NCI-H128 (cell line): ENCODE measurements at regions not wholly inside any gene's neighbourhood (a gene's known extent, or its start where the extent isn't known, plus 50 kb on each side); places are given as distances from the start of the nearest gene placed in this dataset.

Experiments used
- DNase-seq: peaks from one replicate; lab custom pipeline; 2025; ENCODE audit not compliant: unreplicated experiment; lab: John Stamatoyannopoulos, UW

DNA sequence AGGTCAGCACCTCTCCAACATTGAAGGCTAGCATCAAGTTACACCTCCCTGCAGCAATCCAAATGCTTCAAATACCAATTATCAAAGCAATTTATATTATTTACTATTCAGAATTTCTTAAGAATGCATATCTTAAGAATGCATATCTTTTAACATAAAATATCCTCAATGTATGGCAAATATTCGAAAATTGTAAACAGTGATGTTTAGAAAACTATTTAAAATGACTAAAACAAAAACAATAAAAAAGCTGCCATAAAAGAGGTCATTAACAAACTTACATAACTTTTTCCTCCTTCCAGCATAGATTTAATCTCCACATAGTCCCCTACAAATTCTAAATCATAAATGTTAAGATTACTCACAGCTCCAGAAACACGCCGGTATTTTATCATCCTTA lies 85.1 kb upstream of the SOX6 start:
- DNase-seq = no peak

DNA sequence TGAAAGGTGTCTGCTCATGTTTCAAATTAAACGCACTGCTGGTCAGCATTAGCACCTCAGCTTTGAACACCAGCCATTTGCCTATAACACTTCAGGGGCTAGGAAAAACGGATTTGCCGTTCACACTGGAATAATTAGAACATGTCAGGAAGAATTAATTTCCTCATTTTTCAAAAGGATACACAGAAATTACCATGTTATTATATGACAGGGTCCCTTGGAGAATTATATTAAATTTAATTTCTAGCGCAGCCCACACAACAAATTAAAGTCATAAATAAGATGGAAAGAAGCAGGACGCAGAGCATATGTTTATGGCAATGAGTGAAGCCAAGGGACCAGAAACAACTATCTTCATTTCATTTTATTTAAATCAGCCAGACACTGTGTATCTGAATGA lies 83.8 kb upstream of the SOX6 start:
- DNase-seq = no peak

DNA sequence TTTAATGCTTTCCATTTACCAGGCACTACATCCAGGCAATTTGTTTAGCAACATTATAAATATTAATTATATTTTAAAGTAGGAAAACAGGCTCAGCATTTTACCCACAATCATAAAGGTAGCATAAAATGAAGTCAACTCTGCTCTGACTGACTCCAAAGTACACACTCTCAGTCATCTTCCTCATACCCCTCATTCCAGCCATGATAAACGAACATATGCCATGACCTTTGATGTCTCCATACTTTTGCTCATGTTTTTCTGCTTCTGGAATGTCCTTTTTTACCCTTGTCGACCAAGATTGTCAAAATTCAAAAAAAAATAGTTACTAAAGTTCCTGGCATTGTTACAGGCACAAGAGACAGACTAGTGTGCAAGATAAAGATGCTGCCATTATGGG lies 77.7 kb upstream of the SOX6 start:
- no peak for DNase-seq

DNA sequence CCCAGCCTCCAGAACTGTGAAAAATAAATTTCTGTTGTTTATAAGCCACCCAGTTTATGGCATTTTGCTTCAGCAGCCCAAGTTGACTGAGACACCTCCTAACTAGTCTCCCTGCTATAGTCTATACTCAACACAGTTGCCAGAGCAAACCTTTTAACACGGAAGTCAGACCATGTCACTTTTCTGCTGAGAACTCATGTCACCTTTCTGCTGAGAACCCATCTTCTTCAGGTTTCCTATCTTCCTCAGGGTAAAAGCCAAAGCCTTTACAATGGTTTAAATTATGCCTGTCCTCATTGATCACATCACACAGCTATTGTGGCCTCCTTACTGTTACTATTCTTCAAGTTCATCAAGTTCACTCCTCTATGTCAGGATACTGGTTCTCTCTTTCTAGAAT lies 74.3 kb upstream of the SOX6 start:
- DNase-seq = no peak

DNA sequence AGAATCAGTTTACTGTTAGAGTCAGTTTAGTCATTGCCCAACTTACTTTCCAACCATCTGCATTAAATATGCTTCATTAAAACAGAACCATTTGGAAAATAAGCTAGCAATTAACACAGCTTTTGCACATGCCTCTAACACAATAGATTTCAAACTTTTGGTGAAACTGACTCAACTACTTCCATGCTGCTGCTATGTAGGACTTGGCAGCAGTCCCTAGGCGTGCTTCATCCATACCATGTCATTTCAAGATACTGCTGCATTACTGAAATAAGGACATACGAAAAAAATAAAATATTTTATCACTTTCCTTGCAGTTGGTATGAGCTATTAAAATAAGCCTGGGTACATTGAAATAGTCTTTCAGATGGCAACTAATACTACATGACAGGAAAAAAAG lies 65.5 kb upstream of the SOX6 start:
- DNase-seq = no peak

DNA sequence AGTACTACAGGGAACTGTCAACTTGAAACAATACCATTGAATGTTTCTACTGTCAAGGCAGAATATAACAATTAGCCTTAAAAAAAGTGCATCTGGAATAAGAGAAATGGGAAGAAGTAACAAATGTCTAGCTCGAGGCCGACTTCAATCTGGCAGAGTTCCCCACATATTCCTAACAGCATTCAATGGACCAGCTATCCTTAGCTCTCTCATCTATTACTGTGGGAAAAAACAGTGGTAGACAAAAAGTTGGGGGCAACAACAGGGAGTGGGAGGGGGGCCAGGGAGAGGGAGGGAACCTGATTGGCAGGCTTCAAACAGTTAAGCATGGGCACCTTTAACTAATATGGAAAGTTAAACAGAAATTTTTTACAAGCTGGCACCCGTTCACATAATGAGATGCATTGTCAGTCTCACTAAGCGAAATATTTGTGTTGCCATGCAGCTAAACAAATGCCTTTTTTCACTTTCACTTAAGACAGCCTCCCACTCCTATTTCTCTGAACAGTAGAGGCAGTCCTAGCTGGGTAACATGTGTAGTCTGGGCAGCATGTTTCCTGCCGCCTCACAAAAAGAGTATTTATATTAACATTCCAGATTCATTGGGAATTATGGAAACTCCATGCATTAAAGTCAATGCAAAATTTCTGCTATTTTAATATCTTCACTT lies 62.2 kb upstream of the SOX6 start:
- DNase-seq = no peak

DNA sequence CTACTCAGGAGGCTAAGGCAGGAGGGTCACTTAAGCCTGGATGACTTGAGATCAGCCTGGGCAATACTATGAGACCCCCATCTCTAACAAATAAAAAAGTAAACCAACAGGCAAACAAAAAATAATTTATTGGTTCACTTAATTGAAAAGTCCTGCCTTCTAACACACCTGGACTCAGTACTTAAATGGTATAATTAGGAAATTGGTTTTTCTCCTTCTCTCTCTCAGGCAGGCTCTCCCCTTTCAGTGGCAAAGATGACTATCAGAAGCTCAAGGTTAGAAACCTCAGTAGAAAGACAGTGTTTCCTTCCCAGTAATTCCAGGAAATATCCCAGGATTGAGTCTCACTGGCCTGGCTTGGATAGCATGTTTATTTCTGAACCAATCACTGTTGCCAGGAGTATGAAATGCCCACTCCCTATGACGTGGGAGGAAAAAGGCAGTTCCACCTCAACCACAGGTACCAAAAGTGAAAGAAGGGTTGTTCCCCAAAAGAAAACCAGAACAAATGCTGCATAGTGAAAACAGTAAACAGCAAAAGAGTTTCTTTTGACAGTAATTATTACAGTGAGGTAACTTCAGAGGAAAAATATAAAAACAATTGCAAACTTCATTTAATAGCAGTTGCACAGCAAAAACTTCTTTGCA lies 56.3 kb upstream of the SOX6 start:
- no peak for DNase-seq

DNA sequence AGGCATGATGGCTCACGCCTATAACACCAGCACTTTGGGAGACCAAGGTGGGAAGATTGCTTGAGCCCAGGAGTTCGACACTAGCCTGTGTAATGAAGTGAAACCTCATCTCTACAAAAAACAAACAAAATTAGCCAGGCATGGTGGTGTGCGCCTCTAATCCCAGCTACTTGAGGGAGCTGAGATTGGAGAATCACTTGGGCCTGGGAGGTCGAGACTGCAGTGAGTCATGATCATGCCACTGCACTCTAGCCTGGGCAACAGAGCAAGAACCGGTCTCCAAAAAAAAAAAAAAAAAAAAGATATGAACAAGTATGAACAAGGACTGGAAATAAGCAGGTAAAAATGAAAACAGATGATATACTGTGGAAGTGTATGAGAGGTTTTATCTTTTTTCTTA lies 54.1 kb upstream of the SOX6 start:
- DNase-seq = no peak

DNA sequence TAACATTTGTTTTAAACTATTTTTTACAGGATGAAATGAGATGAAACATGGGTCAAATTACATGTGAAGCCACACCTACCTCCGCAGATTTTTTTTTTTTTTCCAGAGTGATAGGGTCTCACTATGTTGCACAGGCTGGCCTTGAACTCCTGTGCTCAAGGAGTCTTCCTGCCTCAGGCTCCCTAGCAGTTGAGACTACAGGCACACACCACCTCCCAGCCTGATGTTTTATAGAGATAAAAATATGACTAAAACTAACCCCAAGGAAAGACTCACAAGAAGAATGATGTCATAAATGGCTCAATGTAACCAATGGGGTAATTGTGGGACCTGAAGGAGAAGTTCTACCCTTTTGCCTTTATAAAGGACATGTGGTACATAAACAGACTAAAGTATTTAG lies 52.3 kb upstream of the SOX6 start:
- DNase-seq = no peak

DNA sequence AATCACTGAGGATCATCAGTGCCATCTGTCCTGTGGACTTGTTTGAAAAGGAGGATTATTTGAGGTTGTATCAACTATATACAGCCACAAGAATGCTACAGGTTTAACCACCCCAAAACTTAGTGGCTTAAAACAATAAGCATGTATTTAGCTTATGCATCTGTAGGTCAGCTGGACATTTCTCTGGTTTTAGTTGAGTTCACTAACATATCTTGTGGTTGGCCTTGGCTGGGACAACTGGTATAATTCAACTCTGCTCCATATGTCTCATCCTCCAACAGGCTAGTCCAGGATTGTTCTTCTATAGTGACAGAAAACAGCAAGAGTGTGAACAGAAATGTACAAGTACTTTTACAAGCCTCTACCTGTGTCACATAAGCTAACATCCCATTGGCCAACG lies 49.9 kb upstream of the SOX6 start:
- no peak for DNase-seq
